ENCODE measurements at regions not wholly inside any gene's neighbourhood (a gene's known extent, or its start where the extent isn't known, plus 50 kb on each side); places are given as distances from the start of the nearest gene placed in this dataset.
A peak's percentile ranks its signal among the peaks of the same experiment; 100 is the strongest.
"Not testable (repeated sequence)": the region's sequence is repeated elsewhere in the genome, so short reads cannot be mapped to it uniquely, and the experiment has no call there.

- no peak for DNase-seq (ENCODE audit: low read depth)
- TF ChIP-seq, protein P1, sequence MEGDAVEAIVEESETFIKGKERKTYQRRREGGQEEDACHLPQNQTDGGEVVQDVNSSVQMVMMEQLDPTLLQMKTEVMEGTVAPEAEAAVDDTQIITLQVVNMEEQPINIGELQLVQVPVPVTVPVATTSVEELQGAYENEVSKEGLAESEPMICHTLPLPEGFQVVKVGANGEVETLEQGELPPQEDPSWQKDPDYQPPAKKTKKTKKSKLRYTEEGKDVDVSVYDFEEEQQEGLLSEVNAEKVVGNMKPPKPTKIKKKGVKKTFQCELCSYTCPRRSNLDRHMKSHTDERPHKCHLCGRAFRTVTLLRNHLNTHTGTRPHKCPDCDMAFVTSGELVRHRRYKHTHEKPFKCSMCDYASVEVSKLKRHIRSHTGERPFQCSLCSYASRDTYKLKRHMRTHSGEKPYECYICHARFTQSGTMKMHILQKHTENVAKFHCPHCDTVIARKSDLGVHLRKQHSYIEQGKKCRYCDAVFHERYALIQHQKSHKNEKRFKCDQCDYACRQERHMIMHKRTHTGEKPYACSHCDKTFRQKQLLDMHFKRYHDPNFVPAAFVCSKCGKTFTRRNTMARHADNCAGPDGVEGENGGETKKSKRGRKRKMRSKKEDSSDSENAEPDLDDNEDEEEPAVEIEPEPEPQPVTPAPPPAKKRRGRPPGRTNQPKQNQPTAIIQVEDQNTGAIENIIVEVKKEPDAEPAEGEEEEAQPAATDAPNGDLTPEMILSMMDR (conservative IDR thresholded peaks at IDR 0.05; ENCODE audit: low read depth, low read length), result no peak
Observed at GRCh38 chr7:80303315-80303714, 168.7 kb downstream of the GNAI1 start.

DNA sequence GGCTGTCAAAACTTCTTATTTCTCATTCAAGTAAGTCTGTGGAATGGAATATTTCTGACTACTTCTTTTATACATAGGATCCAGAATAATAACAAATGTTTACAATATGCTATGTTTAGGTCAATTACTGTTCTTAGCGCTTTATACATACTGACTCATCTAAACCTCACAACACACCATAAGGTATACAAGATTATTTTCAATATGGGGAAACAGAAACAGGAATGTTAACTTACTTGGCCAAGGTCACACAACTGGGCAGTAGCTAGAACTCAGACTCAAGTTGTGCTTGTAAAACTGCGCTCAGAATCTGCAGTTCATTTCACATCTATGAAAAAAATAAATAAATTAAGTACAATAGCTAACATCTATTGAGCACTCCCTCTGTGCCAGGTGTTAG lies 168.0 kb downstream of the GNAI1 start:
- TF ChIP-seq, protein P1 (conservative IDR thresholded peaks at IDR 0.05; ENCODE audit: low read depth, low read length), result no peak
- DNase-seq (ENCODE audit: low read depth), result no peak
- H3K4me3 ChIP-seq (ENCODE audit: low read depth, low read length), result no peak overlapping the region

More at GRCh38 chr7:80303315-80303714, 168.7 kb downstream of the GNAI1 start:
- no peak overlapping the region for H3K4me3 ChIP-seq (ENCODE audit: low read depth, low read length)

- TF ChIP-seq, protein P1 (conservative IDR thresholded peaks at IDR 0.05; ENCODE audit: low read depth, low read length), result no peak
- peak; percentile 52 for DNase-seq (ENCODE audit: low read depth)
- no peak overlapping the region for H3K4me3 ChIP-seq (ENCODE audit: low read depth, low read length)
Observed at GRCh38 chr7:80302078-80302477, 167.4 kb downstream of the GNAI1 start.

DNA sequence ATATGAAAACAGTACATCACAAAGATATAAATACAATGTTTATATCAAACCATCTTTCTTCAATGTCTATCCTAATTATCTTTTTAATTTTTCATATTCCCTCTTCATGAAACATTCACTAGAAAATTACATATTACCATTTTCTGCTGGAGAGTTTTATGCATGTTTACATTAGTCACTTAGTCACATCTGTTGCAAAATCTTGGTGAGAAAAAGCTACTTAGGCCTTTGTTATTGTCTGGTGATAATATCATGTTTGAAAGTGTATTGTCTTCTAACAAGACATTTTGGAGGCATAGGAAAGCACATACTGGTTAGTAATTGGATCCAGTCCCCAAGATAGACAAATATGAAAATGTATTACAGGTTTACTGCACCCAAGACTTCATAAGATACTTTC lies 163.6 kb downstream of the GNAI1 start:
- DNase-seq (ENCODE audit: low read depth), result peak; percentile 47
- H3K4me3 ChIP-seq (ENCODE audit: low read depth, low read length), result no peak overlapping the region
- TF ChIP-seq, protein P1 (conservative IDR thresholded peaks at IDR 0.05; ENCODE audit: low read depth, low read length), result no peak

DNA sequence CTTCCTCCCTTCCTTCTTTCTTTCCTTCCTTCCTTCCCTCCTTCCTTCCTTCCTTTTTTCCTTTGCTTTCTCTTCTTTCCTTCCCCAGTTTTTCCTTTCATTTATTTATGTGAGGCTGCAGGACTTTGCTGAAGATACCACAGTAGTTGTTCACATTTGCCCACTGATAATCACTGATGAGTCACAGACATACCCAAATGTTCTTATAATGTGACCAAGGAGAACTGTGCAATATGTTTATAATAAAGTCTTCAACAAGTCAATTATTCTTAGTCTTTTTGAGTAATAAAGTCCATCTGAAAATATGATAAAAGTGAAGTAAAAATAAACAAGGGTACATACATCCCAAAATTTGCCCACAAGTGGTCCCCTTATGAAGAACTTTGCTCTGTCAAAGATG lies 159.7 kb downstream of the GNAI1 start:
- TF ChIP-seq, protein P1 (conservative IDR thresholded peaks at IDR 0.05; ENCODE audit: low read depth, low read length), result no peak
- peak; percentile 61 for DNase-seq (ENCODE audit: low read depth)
- no peak overlapping the region for H3K4me3 ChIP-seq (ENCODE audit: low read depth, low read length)

DNA sequence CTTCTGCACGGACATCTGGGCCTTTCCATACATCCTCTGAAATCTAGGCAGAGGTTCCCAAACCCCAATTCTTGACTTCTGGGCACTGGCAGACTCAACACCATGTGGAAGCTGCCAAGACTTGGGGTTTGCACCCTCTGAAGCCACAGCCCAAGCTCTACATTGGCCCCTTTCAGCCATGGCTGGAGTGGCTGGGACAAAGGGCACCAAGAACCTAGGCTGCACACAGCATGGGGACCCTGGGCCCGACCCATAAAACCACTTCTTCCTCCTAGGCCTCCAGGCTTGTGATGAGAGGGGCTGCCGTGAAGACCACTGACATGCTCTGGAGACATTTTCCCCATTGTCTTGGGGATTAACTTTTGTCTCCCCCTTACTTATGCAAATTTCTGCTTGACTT lies 158.0 kb downstream of the GNAI1 start:
- H3K4me3 ChIP-seq (ENCODE audit: low read depth, low read length); DNase-seq (ENCODE audit: low read depth): not testable (repeated sequence)

DNA sequence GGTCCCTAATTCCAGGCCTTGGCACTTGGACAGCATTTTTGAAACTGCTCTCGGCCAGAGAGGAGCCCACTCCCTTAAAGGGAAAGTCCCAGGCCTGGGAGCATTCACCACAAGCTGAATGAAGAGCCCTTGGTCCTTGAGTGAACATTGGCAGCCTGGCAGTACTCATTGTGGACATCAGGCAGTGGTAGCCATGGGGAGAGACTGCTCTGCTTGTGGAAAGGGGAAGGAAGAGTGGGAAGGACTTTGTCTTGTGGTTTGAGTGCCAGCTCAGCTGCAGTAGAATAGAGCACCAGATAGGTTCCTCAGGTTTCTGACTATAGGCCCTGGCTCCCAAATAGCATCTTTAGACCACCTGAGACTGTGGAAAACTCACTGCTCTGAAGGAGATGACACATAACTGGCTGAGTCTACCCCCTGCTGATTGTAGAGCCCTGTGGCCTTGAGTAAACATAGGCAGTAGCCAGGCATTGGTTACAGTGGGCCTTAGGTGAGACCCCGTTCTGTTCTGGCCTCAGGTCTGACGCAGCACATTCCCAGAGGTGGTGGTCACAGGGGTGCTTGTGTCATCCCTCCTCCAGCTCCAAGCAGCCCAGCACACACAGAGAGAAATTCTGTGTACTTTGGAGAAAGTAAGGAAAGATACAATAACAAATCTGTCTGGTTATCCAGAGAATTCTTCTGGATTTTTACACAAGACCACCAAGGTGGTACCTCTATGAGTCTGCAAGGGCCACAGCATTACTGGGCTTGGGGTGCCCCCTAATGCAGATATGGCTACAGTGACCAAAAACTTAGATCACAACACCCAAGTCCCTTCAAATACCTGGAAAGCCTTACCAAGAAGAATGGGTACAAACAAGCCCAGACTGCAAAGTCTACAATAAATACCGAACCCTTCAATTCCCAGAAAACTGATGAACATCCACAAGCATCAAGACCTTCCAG lies 153.8 kb downstream of the GNAI1 start:
- TF ChIP-seq, protein P1 (conservative IDR thresholded peaks at IDR 0.05; ENCODE audit: low read depth, low read length), result peak; percentile 35
- no peak overlapping the region for H3K4me3 ChIP-seq (ENCODE audit: low read depth, low read length)
- DNase-seq (ENCODE audit: low read depth), result peak; percentile 99

Measured in choroid plexus epithelial cell (primary cell).